ENCODE measurements at regions not wholly inside any gene's neighbourhood (a gene's known extent, or its start where the extent isn't known, plus 50 kb on each side); places are given as distances from the start of the nearest gene placed in this dataset.

GRCh38 chr9:106307670-106308069, 555.3 kb upstream of the ZNF462 start:
- Histone ChIP-seq H3K27me3 (replicated peaks; ENCODE audit: control insufficient read depth, insufficient read depth, low read length) (no peaks in the 10 kb centered on the region), H3K4me3 (ENCODE audit: low read depth, low read length) (no peak overlapping the region), H3K9me3 (no peaks in the 10 kb centered on the region), H3K36me3 (ENCODE audit: control insufficient read depth, insufficient read depth, low read length) (no peaks in the 10 kb centered on the region), H3K4me1 (no peaks in the 10 kb centered on the region)
- Mint-ChIP-seq H3K9me3 (ENCODE audit: unreplicated experiment) (no peaks in the 10 kb centered on the region), H3K4me1 (ENCODE audit: low read depth, unreplicated experiment) (no peaks in the 10 kb centered on the region), H3K36me3 (ENCODE audit: insufficient read depth, unreplicated experiment) (no peaks in the 10 kb centered on the region), H3K27me3 (ENCODE audit: insufficient read depth, unreplicated experiment) (no peaks in the 10 kb centered on the region), H3K4me3 (ENCODE audit: unreplicated experiment) (no peak overlapping the region), H3K27ac (ENCODE audit: unreplicated experiment) (no peak overlapping the region)
- intact Hi-C loops (cut with micrococcal nuclease; ENCODE audit: unreplicated experiment), result no loop called here
- TF ChIP-seq, protein P1, sequence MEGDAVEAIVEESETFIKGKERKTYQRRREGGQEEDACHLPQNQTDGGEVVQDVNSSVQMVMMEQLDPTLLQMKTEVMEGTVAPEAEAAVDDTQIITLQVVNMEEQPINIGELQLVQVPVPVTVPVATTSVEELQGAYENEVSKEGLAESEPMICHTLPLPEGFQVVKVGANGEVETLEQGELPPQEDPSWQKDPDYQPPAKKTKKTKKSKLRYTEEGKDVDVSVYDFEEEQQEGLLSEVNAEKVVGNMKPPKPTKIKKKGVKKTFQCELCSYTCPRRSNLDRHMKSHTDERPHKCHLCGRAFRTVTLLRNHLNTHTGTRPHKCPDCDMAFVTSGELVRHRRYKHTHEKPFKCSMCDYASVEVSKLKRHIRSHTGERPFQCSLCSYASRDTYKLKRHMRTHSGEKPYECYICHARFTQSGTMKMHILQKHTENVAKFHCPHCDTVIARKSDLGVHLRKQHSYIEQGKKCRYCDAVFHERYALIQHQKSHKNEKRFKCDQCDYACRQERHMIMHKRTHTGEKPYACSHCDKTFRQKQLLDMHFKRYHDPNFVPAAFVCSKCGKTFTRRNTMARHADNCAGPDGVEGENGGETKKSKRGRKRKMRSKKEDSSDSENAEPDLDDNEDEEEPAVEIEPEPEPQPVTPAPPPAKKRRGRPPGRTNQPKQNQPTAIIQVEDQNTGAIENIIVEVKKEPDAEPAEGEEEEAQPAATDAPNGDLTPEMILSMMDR (IDR thresholded peaks at IDR 0.05; ENCODE audit: insufficient read depth in 1 of 2, low read depth in 1 of 2, low read length in 1 of 2, severe bottlenecking in 1 of 2, unreplicated experiment in 1 of 2), result no peak
- ChIA-PET CTCF (no interaction called here), POLR2A (no interaction called here)
- no peak for DNase-seq
- BruUV-seq (replicated peaks), result no TSS peak

GRCh38 chr9:106309925-106310324, 553.0 kb upstream of the ZNF462 start:
- H3K4me1 Mint-ChIP-seq (ENCODE audit: low read depth, unreplicated experiment), result no peaks in the 10 kb centered on the region
- POLR2A ChIA-PET, result no interaction called here

GRCh38 chr9:106310782-106311181, 552.2 kb upstream of the ZNF462 start:
- H3K27ac Mint-ChIP-seq (ENCODE audit: unreplicated experiment), result no peak overlapping the region
- H3K4me1 Mint-ChIP-seq (ENCODE audit: low read depth, unreplicated experiment), result no peaks in the 10 kb centered on the region
- no peak overlapping the region for H3K4me3 Mint-ChIP-seq (ENCODE audit: unreplicated experiment)
- TF ChIP-seq, protein P1 (IDR thresholded peaks at IDR 0.05; ENCODE audit: insufficient read depth in 1 of 2, low read depth in 1 of 2, low read length in 1 of 2, severe bottlenecking in 1 of 2, unreplicated experiment in 1 of 2), result no peak
- Histone ChIP-seq H3K4me3 (ENCODE audit: low read depth, low read length) (no peak overlapping the region), H3K27me3 (replicated peaks; ENCODE audit: control insufficient read depth, insufficient read depth, low read length) (no peaks in the 10 kb centered on the region), H3K9me3 (no peaks in the 10 kb centered on the region), H3K4me1 (no peaks in the 10 kb centered on the region), H3K36me3 (ENCODE audit: control insufficient read depth, insufficient read depth, low read length) (no peaks in the 10 kb centered on the region)
- no peaks in the 10 kb centered on the region for H3K36me3 Mint-ChIP-seq (ENCODE audit: insufficient read depth, unreplicated experiment)
- H3K27me3 Mint-ChIP-seq (ENCODE audit: insufficient read depth, unreplicated experiment), result no peaks in the 10 kb centered on the region
- CTCF ChIA-PET, result no interaction called here
- BruUV-seq (replicated peaks), result no TSS peak
- POLR2A ChIA-PET, result no interaction called here
- intact Hi-C loops (cut with micrococcal nuclease; ENCODE audit: unreplicated experiment), result loop anchor here (10.0 kb wide), 1 partner anchor 56 kb away; no protein-coding TSS in a partner anchor
- DNase-seq, result no peak
- no peaks in the 10 kb centered on the region for H3K9me3 Mint-ChIP-seq (ENCODE audit: unreplicated experiment)

More at GRCh38 chr9:106309925-106310324, 553.0 kb upstream of the ZNF462 start:
- Mint-ChIP-seq H3K9me3 (ENCODE audit: unreplicated experiment) (no peaks in the 10 kb centered on the region), H3K27ac (ENCODE audit: unreplicated experiment) (no peak overlapping the region), H3K36me3 (ENCODE audit: insufficient read depth, unreplicated experiment) (no peaks in the 10 kb centered on the region), H3K4me3 (ENCODE audit: unreplicated experiment) (no peak overlapping the region), H3K27me3 (ENCODE audit: insufficient read depth, unreplicated experiment) (no peaks in the 10 kb centered on the region)
- no peaks in the 10 kb centered on the region for H3K36me3 ChIP-seq (ENCODE audit: control insufficient read depth, insufficient read depth, low read length)
- no peaks in the 10 kb centered on the region for H3K9me3 ChIP-seq
- H3K4me3 ChIP-seq (ENCODE audit: low read depth, low read length), result no peak overlapping the region
- intact Hi-C loops (cut with micrococcal nuclease; ENCODE audit: unreplicated experiment), result loop anchor here (10.0 kb wide), 1 partner anchor 55 kb away; no protein-coding TSS in a partner anchor
- DNase-seq, result no peak
- CTCF ChIA-PET, result no interaction called here
- H3K4me1 ChIP-seq, result no peaks in the 10 kb centered on the region
- no peaks in the 10 kb centered on the region for H3K27me3 ChIP-seq (replicated peaks; ENCODE audit: control insufficient read depth, insufficient read depth, low read length)
- TF ChIP-seq, protein P1 (IDR thresholded peaks at IDR 0.05; ENCODE audit: insufficient read depth in 1 of 2, low read depth in 1 of 2, low read length in 1 of 2, severe bottlenecking in 1 of 2, unreplicated experiment in 1 of 2), result no peak
- BruUV-seq (replicated peaks), result no TSS peak
